ENCODE measurements at regions not wholly inside any gene's neighbourhood (a gene's known extent, or its start where the extent isn't known, plus 50 kb on each side); places are given as distances from the start of the nearest gene placed in this dataset.

- TF ChIP-seq CTCF (IDR thresholded peaks at IDR 0.05; ENCODE audit: low read depth, low read length): no peak
- no peak for TF ChIP-seq EZH2phosphoT487 (IDR thresholded peaks at IDR 0.05; ENCODE audit: low read depth)
Measured at GRCh38 chr6:12431023-12431422, 140.9 kb downstream of the EDN1 start.
